GM19452 (cell line): ENCODE measurements at regions not wholly inside any gene's neighbourhood (a gene's known extent, or its start where the extent isn't known, plus 50 kb on each side); places are given as distances from the start of the nearest gene placed in this dataset.

Experiments
- ATAC-seq: cut with Tn5 transposase; IDR thresholded peaks from one replicate; pipeline ENCODE4 v1.9.1; 2021; ENCODE audit not compliant: unreplicated experiment

- ATAC-seq: no peak
Measured at GRCh38 chr20:58019027-58019849, 209.2 kb downstream of the ANKRD60 start.

- ATAC-seq: no peak
Measured at GRCh38 chr20:58018590-58018989, 209.9 kb downstream of the ANKRD60 start.

- no peak for ATAC-seq
Measured at GRCh38 chr20:58017970-58018530, 210.4 kb downstream of the ANKRD60 start.

- ATAC-seq: no peak
Measured at GRCh38 chr20:58017231-58017969, 211.1 kb downstream of the ANKRD60 start.

GRCh38 chr20:58016779-58017178, 211.7 kb downstream of the ANKRD60 start:
- ATAC-seq: no peak

- no peak for ATAC-seq
Measured at GRCh38 chr20:58014628-58015315, 213.7 kb downstream of the ANKRD60 start.

- no peak for ATAC-seq
Measured at GRCh38 chr20:58012731-58013510, 215.5 kb downstream of the ANKRD60 start.

GRCh38 chr20:58011947-58012610, 216.4 kb downstream of the ANKRD60 start:
- ATAC-seq: no peak

GRCh38 chr20:58011106-58011946, 217.1 kb downstream of the ANKRD60 start:
- no peak for ATAC-seq

- no peak for ATAC-seq
Measured at GRCh38 chr20:58010666-58011065, 217.8 kb downstream of the ANKRD60 start.

- ATAC-seq: no peak
Measured at GRCh38 chr20:58010186-58010585, 218.3 kb downstream of the ANKRD60 start.

- ATAC-seq: no peak
Measured at GRCh38 chr20:58008866-58009265, 219.6 kb downstream of the ANKRD60 start.

- no peak for ATAC-seq
Measured at GRCh38 chr20:58008413-58008812, 220.0 kb downstream of the ANKRD60 start.

- ATAC-seq: no peak
Measured at GRCh38 chr20:58007947-58008346, 220.5 kb downstream of the ANKRD60 start.

- ATAC-seq: no peak
Measured at GRCh38 chr20:58006346-58007316, 221.8 kb downstream of the ANKRD60 start.

GRCh38 chr20:58005581-58006345, 222.7 kb downstream of the ANKRD60 start:
- ATAC-seq: no peak

- ATAC-seq: no peak
Measured at GRCh38 chr20:58004900-58005299, 223.6 kb downstream of the ANKRD60 start.
